GM15510 (cell line): ENCODE measurements at regions not wholly inside any gene's neighbourhood (a gene's known extent, or its start where the extent isn't known, plus 50 kb on each side); places are given as distances from the start of the nearest gene placed in this dataset.

Experiments used
- POLR2A ChIP-seq: IDR thresholded peaks from 3 replicates; pipeline ENCODE4 v1.6.1; 2011; ENCODE audit warnings: borderline replicate concordance; ENCODE audit not compliant: insufficient read length; ENCODE audit errors: extremely low read depth

GRCh38 chr15:101124731-101125451 is 127.0 kb downstream of the CHSY1 start:
- TF ChIP-seq POLR2A: no peak

GRCh38 chr15:101123222-101123910 is 128.5 kb downstream of the CHSY1 start:
- no peak for TF ChIP-seq POLR2A

- no peak for TF ChIP-seq POLR2A
Measured at GRCh38 chr15:101122806-101123205, 129.0 kb downstream of the CHSY1 start.

- TF ChIP-seq POLR2A: no peak
Measured at GRCh38 chr15:101122266-101122665, 129.6 kb downstream of the CHSY1 start.

GRCh38 chr15:101121511-101122090 is 130.2 kb downstream of the CHSY1 start:
- TF ChIP-seq POLR2A: peak; percentile 18

GRCh38 chr15:101120987-101121386 is 130.9 kb downstream of the CHSY1 start:
- TF ChIP-seq POLR2A: no peak

- no peak for TF ChIP-seq POLR2A
Measured at GRCh38 chr15:101120473-101120872, 131.4 kb downstream of the CHSY1 start.
